ENCODE measurements at regions not wholly inside any gene's neighbourhood (a gene's known extent, or its start where the extent isn't known, plus 50 kb on each side); places are given as distances from the start of the nearest gene placed in this dataset.

DNA sequence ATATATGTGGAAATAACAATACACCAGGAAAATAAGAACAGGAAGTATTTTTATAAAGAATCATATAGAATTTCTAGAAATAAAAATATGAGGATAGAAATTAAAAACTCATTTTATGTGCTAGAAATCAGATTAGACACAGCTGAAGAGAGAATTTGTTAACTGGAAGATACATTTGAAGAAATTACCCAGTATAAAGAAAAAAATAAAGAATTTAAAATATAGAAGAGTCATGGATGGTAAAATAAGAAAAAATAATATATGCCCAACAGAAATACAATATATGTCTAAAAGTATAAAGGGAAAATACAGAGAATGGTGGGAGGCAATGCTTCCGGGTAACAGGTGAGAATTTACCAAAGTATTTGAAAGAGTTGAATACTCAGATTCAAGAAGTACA is 539.9 kb downstream of the NR4A2 start:
- Histone ChIP-seq H3K4me1 (ENCODE audit: insufficient read depth) (no peaks in the 10 kb centered on the region), H3K36me3 (ENCODE audit: insufficient read depth) (no peaks in the 10 kb centered on the region), H3K27ac (ENCODE audit: low read depth) (no peak overlapping the region), H3K4me3 (ENCODE audit: low read depth, low read length) (no peak overlapping the region)
- DNase-seq (ENCODE audit: extremely low spot score) = no peak
- 94% methylated on average over 1 of the region's 1 CpG for WGBS

DNA sequence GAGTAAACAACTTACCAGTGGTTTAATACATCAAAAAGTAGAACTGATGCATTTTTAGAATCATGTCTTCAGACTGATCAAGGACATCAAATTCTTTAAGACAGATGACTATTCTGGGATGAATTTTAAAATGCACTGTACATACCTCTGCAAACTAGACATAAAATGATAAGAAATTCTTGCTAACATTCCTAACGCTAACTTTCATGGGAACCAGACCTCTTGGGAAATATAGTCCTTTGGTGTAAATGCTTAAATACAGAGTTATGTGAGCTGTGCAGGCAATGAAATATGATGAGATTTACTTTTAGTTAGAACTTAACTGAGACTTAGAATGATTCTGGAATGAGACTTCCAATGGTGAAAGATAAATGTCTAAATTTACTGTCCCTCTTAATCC is 562.0 kb downstream of the NR4A2 start:
- 62% methylated on average over 1 of the region's 1 CpG for WGBS
- DNase-seq (ENCODE audit: extremely low spot score) = no peak
- no peak overlapping the region for H3K27ac ChIP-seq (ENCODE audit: low read depth)

GRCh38 chr2:155766342-155767115 is 566.0 kb downstream of the NR4A2 start:
- H3K4me1 ChIP-seq (ENCODE audit: insufficient read depth) = no peaks in the 10 kb centered on the region
- DNase-seq (ENCODE audit: extremely low spot score) = no peak
- 57% methylated on average over 8 of the region's 8 CpGs for WGBS

More for the DNA sequence above, 562.0 kb downstream of the NR4A2 start:
- Histone ChIP-seq H3K36me3 (ENCODE audit: insufficient read depth) (no peaks in the 10 kb centered on the region), H3K4me3 (ENCODE audit: low read depth, low read length) (no peak overlapping the region), H3K4me1 (ENCODE audit: insufficient read depth) (no peaks in the 10 kb centered on the region)

DNA sequence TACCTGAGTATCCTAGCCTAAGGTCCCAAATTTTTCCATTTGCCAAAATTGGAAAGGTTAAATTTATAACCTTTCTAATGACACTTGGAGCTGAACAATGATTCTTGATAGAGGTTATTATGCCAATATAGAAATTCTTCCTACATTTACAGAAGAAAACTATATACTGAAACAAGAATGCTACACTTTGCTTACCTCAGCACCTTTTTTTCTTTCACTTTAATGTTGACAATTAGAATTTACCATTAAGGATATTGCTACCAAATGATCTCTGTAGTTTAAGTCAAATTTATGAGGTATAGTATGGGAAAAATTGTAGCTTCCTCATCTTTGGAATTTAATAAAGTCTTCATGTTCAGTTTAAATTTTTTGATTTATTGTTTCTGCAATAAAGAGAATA is 577.0 kb downstream of the NR4A2 start:
- no peak overlapping the region for H3K27ac ChIP-seq (ENCODE audit: low read depth)
- no peak for DNase-seq (ENCODE audit: extremely low spot score)
- H3K4me3 ChIP-seq (ENCODE audit: low read depth, low read length) = no peak overlapping the region
- no peaks in the 10 kb centered on the region for H3K36me3 ChIP-seq (ENCODE audit: insufficient read depth)
- no peaks in the 10 kb centered on the region for H3K4me1 ChIP-seq (ENCODE audit: insufficient read depth)

More at GRCh38 chr2:155766342-155767115, 566.0 kb downstream of the NR4A2 start:
- Histone ChIP-seq H3K27ac (ENCODE audit: low read depth) (no peak overlapping the region), H3K36me3 (ENCODE audit: insufficient read depth) (no peaks in the 10 kb centered on the region), H3K4me3 (ENCODE audit: low read depth, low read length) (no peak overlapping the region)

DNA sequence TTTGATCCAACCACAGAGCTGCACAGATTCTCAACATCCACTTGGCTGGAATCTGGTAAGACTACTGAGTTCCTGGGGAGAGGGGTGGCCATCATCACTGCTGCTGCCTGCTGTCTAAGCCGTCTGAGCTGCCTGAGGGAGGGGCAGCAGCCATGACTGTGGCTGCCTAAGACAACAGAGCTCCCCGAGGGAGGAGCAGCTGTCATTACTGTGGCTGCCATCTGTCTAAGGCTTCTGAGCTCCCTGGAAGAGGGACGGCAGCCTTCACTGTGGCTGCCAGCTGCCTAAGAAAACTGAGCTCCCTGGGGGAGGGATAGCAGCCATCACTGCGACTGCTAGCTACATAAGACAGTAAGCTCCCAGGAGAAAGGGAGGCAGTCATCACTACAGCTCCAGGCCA is 584.4 kb downstream of the NR4A2 start:
- no peaks in the 10 kb centered on the region for H3K36me3 ChIP-seq (ENCODE audit: insufficient read depth)
- H3K27ac ChIP-seq (ENCODE audit: low read depth) = no peak overlapping the region
- WGBS = 62% methylated on average over 4 of the region's 4 CpGs
- DNase-seq (ENCODE audit: extremely low spot score) = no peak
- H3K4me1 ChIP-seq (ENCODE audit: insufficient read depth) = no peaks in the 10 kb centered on the region
- no peak overlapping the region for H3K4me3 ChIP-seq (ENCODE audit: low read depth, low read length)

DNA sequence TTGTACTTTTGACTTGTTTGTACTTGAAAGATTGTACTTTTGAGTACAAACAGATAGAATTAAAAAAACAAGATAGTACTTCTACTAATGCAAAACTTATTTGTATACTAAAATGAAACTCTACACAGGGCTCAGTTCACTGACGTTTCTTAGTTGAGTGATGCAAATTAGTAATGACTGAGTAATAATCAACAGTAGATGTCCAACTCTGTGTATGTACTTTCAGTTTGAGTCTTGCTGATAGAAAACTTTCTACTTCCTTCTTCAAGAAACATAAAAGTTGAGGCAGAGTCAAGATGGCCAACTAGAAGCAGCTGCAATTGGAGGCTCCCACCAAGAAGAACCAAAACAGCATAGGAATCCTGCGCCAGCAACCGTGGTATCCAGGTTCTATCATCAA is 585.0 kb downstream of the NR4A2 start:
- 89% methylated on average over 3 of the region's 3 CpGs for WGBS
- DNase-seq (ENCODE audit: extremely low spot score) = no peak
- H3K27ac ChIP-seq (ENCODE audit: low read depth) = no peak overlapping the region

DNA sequence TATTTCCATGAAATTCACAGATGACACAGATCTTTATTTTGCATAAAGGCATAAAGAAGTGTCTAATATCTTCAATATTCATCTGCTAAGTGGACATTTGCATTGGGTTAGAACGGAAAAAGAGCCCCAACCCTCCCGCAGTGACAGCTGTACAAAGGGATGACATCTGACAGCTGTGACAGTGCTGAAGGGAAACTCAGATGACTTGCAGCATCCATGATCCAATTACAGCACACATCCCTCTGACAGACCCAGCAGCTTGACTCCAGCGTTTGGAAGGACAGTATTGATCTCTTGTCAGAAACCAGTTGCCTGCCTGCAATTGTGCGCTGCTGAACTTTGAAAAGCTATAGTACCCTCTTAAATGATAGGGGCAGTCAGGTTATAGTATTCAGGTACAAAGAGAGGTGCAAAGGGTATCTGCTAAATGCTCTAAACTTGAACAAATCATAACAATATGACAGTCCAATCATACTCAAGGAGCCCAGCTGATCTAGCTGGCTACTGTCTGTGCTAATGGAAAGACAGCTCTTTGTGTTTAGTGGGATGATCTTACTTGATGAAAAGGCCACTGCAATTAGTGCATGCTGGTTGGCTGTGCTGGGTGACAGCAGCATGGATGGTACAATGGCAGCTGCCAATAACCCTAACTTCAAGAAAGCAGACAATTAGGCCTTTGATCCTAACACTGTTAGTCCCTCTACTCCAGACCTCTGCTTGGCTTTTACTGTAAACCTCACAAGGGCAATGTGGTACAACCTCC is 599.2 kb downstream of the NR4A2 start:
- Histone ChIP-seq H3K36me3 (ENCODE audit: insufficient read depth) (no peaks in the 10 kb centered on the region), H3K4me3 (ENCODE audit: low read depth, low read length) (no peak overlapping the region), H3K4me1 (ENCODE audit: insufficient read depth) (no peaks in the 10 kb centered on the region), H3K27ac (ENCODE audit: low read depth) (no peak overlapping the region)
- DNase-seq (ENCODE audit: extremely low spot score) = no peak
- WGBS = 50% methylated on average over 4 of the region's 4 CpGs

More for the DNA sequence above, 585.0 kb downstream of the NR4A2 start:
- Histone ChIP-seq H3K36me3 (ENCODE audit: insufficient read depth) (no peaks in the 10 kb centered on the region), H3K4me3 (ENCODE audit: low read depth, low read length) (no peak overlapping the region), H3K4me1 (ENCODE audit: insufficient read depth) (no peaks in the 10 kb centered on the region)

DNA sequence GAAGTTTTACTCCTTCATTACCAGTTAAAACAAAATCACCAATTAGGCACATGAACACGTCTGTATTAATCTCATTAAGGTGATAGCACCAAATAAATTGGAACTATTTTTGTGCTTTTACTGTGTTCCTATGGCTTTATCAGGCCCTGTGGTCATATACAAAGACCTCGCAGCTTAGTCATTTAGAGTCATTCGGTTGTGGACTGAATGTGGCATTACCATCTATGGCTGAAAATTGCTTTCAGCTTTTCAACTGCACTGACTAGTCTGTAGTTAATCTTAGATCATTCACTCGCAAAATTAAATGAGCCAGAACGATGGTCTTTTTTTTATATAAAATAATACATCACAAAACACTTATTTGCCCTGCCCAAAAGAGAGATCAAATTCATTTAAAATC is 601.7 kb downstream of the NR4A2 start:
- Histone ChIP-seq H3K27ac (ENCODE audit: low read depth) (no peak overlapping the region), H3K4me3 (ENCODE audit: low read depth, low read length) (no peak overlapping the region), H3K36me3 (ENCODE audit: insufficient read depth) (no peaks in the 10 kb centered on the region), H3K4me1 (ENCODE audit: insufficient read depth) (no peaks in the 10 kb centered on the region)
- 62% methylated on average over 5 of the region's 5 CpGs for WGBS
- no peak for DNase-seq (ENCODE audit: extremely low spot score)

DNA sequence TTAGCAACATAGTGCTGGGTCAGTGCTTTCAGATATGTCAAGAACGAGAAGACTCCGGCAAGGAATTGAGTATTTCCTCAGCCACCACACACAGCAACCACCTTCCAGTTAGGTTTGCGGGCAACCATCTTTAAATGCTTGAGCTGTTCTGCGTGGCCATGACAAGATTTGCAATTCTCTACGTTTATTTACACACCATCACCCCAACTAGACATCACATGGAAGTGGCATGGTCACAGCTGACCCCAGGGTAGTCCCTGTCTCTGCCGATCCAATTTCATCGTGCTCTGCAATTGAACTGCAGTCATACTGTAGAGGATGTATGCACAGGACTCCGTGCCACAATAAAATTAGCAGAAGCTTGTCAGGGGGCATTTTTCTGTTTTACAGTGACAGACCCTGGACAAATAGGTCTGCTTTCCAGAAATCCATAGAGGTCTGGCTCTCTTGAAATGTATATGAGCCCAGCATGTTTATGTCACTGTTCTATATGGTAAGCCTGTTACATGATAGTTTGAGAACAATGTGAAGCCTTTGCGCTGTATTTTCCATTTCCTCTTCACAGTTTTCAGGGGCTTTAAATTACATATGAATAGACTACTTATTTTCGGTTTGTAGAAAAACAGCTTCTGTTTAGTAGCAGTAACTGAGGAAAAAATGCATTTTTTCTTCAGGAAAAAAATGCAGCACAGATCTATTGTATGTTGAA is 605.2 kb downstream of the NR4A2 start:
- no peak for DNase-seq (ENCODE audit: extremely low spot score)
- Histone ChIP-seq H3K4me1 (ENCODE audit: insufficient read depth) (no peaks in the 10 kb centered on the region), H3K4me3 (ENCODE audit: low read depth, low read length) (no peak overlapping the region), H3K27ac (ENCODE audit: low read depth) (no peak overlapping the region), H3K36me3 (ENCODE audit: insufficient read depth) (no peaks in the 10 kb centered on the region)
- 19% methylated on average over 10 of the region's 10 CpGs for WGBS

GRCh38 chr2:155722290-155722689 is 610.2 kb downstream of the NR4A2 start:
- Histone ChIP-seq H3K27ac (ENCODE audit: low read depth) (no peak overlapping the region), H3K4me3 (ENCODE audit: low read depth, low read length) (no peak overlapping the region), H3K4me1 (ENCODE audit: insufficient read depth) (no peaks in the 10 kb centered on the region), H3K36me3 (ENCODE audit: insufficient read depth) (no peaks in the 10 kb centered on the region)
- 74% methylated on average over 3 of the region's 3 CpGs for WGBS
- DNase-seq (ENCODE audit: extremely low spot score) = no peak

DNA sequence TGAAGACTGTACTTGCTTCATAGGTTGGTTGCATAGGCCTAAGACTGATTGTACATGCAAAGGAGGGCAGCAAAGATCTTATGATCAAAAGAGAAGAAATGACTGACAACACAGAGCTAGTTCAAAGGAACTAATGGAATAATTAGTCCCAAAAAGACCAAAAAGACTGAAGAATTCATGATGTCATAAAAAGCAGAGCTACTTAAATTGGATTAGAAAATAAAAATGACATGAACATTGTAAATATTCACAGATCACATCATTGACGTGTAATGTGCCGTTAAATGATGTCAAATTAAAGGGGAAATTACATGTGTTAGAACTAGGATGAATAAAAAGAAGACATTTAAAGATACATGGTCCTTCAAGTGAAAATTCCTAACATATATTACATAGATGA is 616.8 kb downstream of the NR4A2 start:
- H3K4me1 ChIP-seq (ENCODE audit: insufficient read depth) = no peaks in the 10 kb centered on the region
- no peaks in the 10 kb centered on the region for H3K36me3 ChIP-seq (ENCODE audit: insufficient read depth)
- H3K27ac ChIP-seq (ENCODE audit: low read depth) = no peak overlapping the region
- no peak for DNase-seq (ENCODE audit: extremely low spot score)
- WGBS = 75% methylated on average over 2 of the region's 2 CpGs
- H3K4me3 ChIP-seq (ENCODE audit: low read depth, low read length) = no peak overlapping the region

GRCh38 chr2:155714983-155715382 is 617.5 kb downstream of the NR4A2 start:
- WGBS = 28% methylated on average over 1 of the region's 1 CpG

DNA sequence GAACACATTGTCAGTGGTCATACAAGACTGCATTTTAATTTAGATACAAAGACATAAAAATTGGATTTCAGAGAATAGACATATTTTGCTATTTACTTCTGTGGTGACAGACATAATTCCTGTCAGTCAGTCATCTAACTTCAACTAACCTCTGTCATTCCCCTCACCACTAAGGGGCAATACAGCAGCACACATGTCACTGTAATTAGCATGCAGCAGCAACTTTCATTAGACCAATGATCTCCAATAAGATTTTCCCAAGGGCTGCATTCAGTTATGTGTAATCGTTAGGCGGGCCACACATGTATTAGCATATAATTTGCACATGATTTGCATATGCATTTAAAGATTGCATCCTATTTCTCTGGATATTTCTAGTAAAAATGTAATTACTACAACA is 624.5 kb downstream of the NR4A2 start:
- Histone ChIP-seq H3K36me3 (ENCODE audit: insufficient read depth) (no peaks in the 10 kb centered on the region), H3K4me1 (ENCODE audit: insufficient read depth) (no peaks in the 10 kb centered on the region), H3K27ac (ENCODE audit: low read depth) (no peak overlapping the region), H3K4me3 (ENCODE audit: low read depth, low read length) (no peak overlapping the region)
- 66% methylated on average over 2 of the region's 2 CpGs for WGBS
- DNase-seq (ENCODE audit: extremely low spot score) = no peak

More at GRCh38 chr2:155714983-155715382, 617.5 kb downstream of the NR4A2 start:
- no peaks in the 10 kb centered on the region for H3K4me1 ChIP-seq (ENCODE audit: insufficient read depth)
- DNase-seq (ENCODE audit: extremely low spot score) = no peak
- no peaks in the 10 kb centered on the region for H3K36me3 ChIP-seq (ENCODE audit: insufficient read depth)
- no peak overlapping the region for H3K27ac ChIP-seq (ENCODE audit: low read depth)
- no peak overlapping the region for H3K4me3 ChIP-seq (ENCODE audit: low read depth, low read length)

- Histone ChIP-seq H3K27ac (ENCODE audit: low read depth) (no peak overlapping the region), H3K36me3 (ENCODE audit: insufficient read depth) (no peaks in the 10 kb centered on the region), H3K4me1 (ENCODE audit: insufficient read depth) (no peaks in the 10 kb centered on the region), H3K4me3 (ENCODE audit: low read depth, low read length) (no peak overlapping the region)
- 88% methylated on average over 1 of the region's 1 CpG for WGBS
- no peak for DNase-seq (ENCODE audit: extremely low spot score)
Measured at GRCh38 chr2:155703917-155704316, 628.6 kb downstream of the NR4A2 start.
